Tibial artery (tissue), 4 donors: ENCODE measurements at regions not wholly inside any gene's neighbourhood (a gene's known extent, or its start where the extent isn't known, plus 50 kb on each side); places are given as distances from the start of the nearest gene placed in this dataset.

Experiments used
- DNase-seq, 2 donors: peaks; one replicate each; pipeline ENCODE4 v3.0.0-alpha.2; 2019
- H3K27ac ChIP-seq, 2 donors: fragments of 200-600 bp; sonication (generic) in 1 of 2; 1 replicate in 1 of 2; 2 replicates in 1 of 2; pipeline ENCODE4 v1.5.1; 2018 to 2019; ENCODE audit warnings: mild to moderate bottlenecking in 1 of 2
- H3K27me3 ChIP-seq, 2 donors: fragments of 200-600 bp; sonication (generic) in 1 of 2; one replicate each; pipeline versions ENCODE4 v1.5.1 to v1.6.0; 2016 to 2019
- H3K36me3 ChIP-seq, 3 donors: fragments of 200-600 bp; sonication (generic) in 2 of 3; one replicate each; pipeline ENCODE4 v1.5.1; 2016 to 2019; ENCODE audit warnings: mild to moderate bottlenecking in 2 of 3
- H3K4me1 ChIP-seq, 4 donors: fragments of 200-600 bp; sonication (generic) in 2 of 4; 1 replicate in 3 of 4; 2 replicates in 1 of 4; pipeline ENCODE4 v1.5.1; 2016 to 2019
- H3K4me3 ChIP-seq, 2 donors: fragments of 200-600 bp; sonication (generic) in 1 of 2; 1 replicate in 1 of 2; 2 replicates in 1 of 2; pipeline ENCODE4 v1.5.1; 2018 to 2019; ENCODE audit warnings: mild to moderate bottlenecking in 2 of 2
- H3K9me3 ChIP-seq, 3 donors: fragments of 200-600 bp; sonication (generic) in 1 of 3; one replicate each; pipeline ENCODE4 v1.5.1; 2016 to 2019
- CTCF ChIP-seq, 2 experiments: fragments of 200-600 bp in 1 of 2; fragments of 450-650 bp in 1 of 2; IDR thresholded peaks; one replicate each; pipeline ENCODE4 v1.5.1; 2017 to 2019; ENCODE audit warnings: antibody characterized with exemption in 2 of 2, mild to moderate bottlenecking in 1 of 2, moderate library complexity in 1 of 2
- intact Hi-C: fragments of 100-400 bp; cut with DNase I; formaldehyde crosslinking; loops from one replicate; pipeline ENCODE4 v1.15.0; 2023; ENCODE audit warnings: low total_unique reads

- TF ChIP-seq CTCF (IDR thresholded peaks at IDR 0.05) = no peak
- no peaks in the 10 kb centered on the region for H3K27me3 ChIP-seq
- H3K36me3 ChIP-seq = no peaks in the 10 kb centered on the region
- DNase-seq = no peak
- peaks cover 0 to 23% (median 3%) of the 10 kb centered on the region in 4 donors for H3K4me1 ChIP-seq
- intact Hi-C loops = no loop called here
- no peaks in the 10 kb centered on the region for H3K9me3 ChIP-seq
- no peak overlapping the region for H3K4me3 ChIP-seq
- H3K27ac ChIP-seq = no peak overlapping the region
These were observed 107.6 kb downstream of the ELAPOR2 start for GRCh38 chr7:86951895-86952294.

DNA sequence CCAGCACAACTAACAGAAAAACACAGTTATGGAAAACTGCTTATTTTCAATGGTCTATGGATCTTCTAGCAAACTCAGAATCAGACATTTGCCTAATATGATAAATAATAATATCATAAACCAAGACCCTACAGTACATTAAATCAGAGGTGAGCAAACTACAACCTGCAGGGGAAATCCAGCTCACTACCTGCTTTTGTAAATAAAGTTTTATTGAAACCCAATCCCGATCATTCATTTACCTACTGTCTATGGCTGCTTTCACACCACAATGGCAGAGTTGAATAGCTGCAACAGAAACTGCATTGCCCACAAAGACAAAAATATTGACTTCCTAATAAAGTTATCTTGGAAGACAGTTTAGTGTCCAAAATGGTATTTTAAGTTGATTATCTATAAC is 108.5 kb downstream of the ELAPOR2 start:
- H3K4me1 ChIP-seq = peaks cover 0 to 23% (median 3%) of the 10 kb centered on the region in 4 donors
- no peak overlapping the region for H3K4me3 ChIP-seq
- no peak for DNase-seq
- no peak overlapping the region for H3K27ac ChIP-seq
- no peaks in the 10 kb centered on the region for H3K36me3 ChIP-seq
- no peaks in the 10 kb centered on the region for H3K27me3 ChIP-seq
- H3K9me3 ChIP-seq = no peaks in the 10 kb centered on the region
- intact Hi-C loops = no loop called here
- no peak for TF ChIP-seq CTCF (IDR thresholded peaks at IDR 0.05)

- DNase-seq = no peak
- no peak overlapping the region for H3K27ac ChIP-seq
These were observed 109.1 kb downstream of the ELAPOR2 start for GRCh38 chr7:86950360-86950759.

GRCh38 chr7:86949779-86950260 is 109.6 kb downstream of the ELAPOR2 start:
- H3K27ac ChIP-seq = no peak overlapping the region
- no peaks in the 10 kb centered on the region for H3K9me3 ChIP-seq
- no peak for DNase-seq
- peaks cover 0 to 23% (median 3%) of the 10 kb centered on the region in 4 donors for H3K4me1 ChIP-seq
- no peaks in the 10 kb centered on the region for H3K27me3 ChIP-seq
- no peak for TF ChIP-seq CTCF (IDR thresholded peaks at IDR 0.05)
- no peak overlapping the region for H3K4me3 ChIP-seq
- intact Hi-C loops = no loop called here
- H3K36me3 ChIP-seq = no peaks in the 10 kb centered on the region

More at GRCh38 chr7:86950360-86950759, 109.1 kb downstream of the ELAPOR2 start:
- Histone ChIP-seq H3K4me1 (peaks cover 0 to 23% (median 3%) of the 10 kb centered on the region in 4 donors), H3K4me3 (no peak overlapping the region), H3K27me3 (no peaks in the 10 kb centered on the region), H3K9me3 (no peaks in the 10 kb centered on the region), H3K36me3 (no peaks in the 10 kb centered on the region)
- intact Hi-C loops = no loop called here
- no peak for TF ChIP-seq CTCF (IDR thresholded peaks at IDR 0.05)

GRCh38 chr7:86949052-86949778 is 110.2 kb downstream of the ELAPOR2 start:
- intact Hi-C loops = no loop called here
- peaks cover 0 to 23% (median 3%) of the 10 kb centered on the region in 4 donors for H3K4me1 ChIP-seq
- DNase-seq = no peak

More at GRCh38 chr7:86949052-86949778, 110.2 kb downstream of the ELAPOR2 start:
- Histone ChIP-seq H3K36me3 (no peaks in the 10 kb centered on the region), H3K27me3 (no peaks in the 10 kb centered on the region), H3K9me3 (no peaks in the 10 kb centered on the region), H3K27ac (no peak overlapping the region), H3K4me3 (no peak overlapping the region)
- no peak for TF ChIP-seq CTCF (IDR thresholded peaks at IDR 0.05)
